ENCODE measurements at regions not wholly inside any gene's neighbourhood (a gene's known extent, or its start where the extent isn't known, plus 50 kb on each side); places are given as distances from the start of the nearest gene placed in this dataset.

DNA sequence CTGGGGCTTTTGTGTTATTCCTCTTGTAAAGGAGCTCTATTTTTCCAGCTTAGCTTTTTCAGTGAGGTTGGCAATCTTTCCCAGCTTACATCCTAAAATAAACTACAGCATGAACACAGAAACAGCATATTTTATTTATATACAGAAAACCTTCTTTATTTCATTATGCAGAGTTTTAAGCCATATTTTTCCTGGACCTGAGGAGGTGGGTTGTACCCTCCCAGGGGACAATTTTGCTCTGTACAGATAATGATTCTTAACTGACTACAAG, 341.2 kb upstream of the TYRP1 start:
- no peak for TF ChIP-seq CTCF (IDR thresholded peaks at IDR 0.05)
- no peak for TF ChIP-seq JUNB (IDR thresholded peaks at IDR 0.05)
- TF ChIP-seq MAFK (IDR thresholded peaks at IDR 0.05; ENCODE audit: partially characterized antibody): no peak
- no peak for TF ChIP-seq RAD21 (conservative IDR thresholded peaks at IDR 0.05 in 1 of 2, IDR thresholded peaks at IDR 0.05 in 1 of 2)
- TF ChIP-seq POLR2A (IDR thresholded peaks at IDR 0.05; ENCODE audit: low read length): no peak
- TF ChIP-seq, protein P1, sequence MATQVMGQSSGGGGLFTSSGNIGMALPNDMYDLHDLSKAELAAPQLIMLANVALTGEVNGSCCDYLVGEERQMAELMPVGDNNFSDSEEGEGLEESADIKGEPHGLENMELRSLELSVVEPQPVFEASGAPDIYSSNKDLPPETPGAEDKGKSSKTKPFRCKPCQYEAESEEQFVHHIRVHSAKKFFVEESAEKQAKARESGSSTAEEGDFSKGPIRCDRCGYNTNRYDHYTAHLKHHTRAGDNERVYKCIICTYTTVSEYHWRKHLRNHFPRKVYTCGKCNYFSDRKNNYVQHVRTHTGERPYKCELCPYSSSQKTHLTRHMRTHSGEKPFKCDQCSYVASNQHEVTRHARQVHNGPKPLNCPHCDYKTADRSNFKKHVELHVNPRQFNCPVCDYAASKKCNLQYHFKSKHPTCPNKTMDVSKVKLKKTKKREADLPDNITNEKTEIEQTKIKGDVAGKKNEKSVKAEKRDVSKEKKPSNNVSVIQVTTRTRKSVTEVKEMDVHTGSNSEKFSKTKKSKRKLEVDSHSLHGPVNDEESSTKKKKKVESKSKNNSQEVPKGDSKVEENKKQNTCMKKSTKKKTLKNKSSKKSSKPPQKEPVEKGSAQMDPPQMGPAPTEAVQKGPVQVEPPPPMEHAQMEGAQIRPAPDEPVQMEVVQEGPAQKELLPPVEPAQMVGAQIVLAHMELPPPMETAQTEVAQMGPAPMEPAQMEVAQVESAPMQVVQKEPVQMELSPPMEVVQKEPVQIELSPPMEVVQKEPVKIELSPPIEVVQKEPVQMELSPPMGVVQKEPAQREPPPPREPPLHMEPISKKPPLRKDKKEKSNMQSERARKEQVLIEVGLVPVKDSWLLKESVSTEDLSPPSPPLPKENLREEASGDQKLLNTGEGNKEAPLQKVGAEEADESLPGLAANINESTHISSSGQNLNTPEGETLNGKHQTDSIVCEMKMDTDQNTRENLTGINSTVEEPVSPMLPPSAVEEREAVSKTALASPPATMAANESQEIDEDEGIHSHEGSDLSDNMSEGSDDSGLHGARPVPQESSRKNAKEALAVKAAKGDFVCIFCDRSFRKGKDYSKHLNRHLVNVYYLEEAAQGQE (IDR thresholded peaks at IDR 0.05): no peak
- no peak for TF ChIP-seq MAZ (IDR thresholded peaks at IDR 0.05; ENCODE audit: borderline replicate concordance, low read depth, low read length)

Data from A549 (cell line).